ENCODE measurements at regions not wholly inside any gene's neighbourhood (a gene's known extent, or its start where the extent isn't known, plus 50 kb on each side); places are given as distances from the start of the nearest gene placed in this dataset.

GRCh38 chrX:112137276-112137675 is 54.7 kb upstream of the TRPC5 start:
- no peak for DNase-seq

Data from hypothalamus (tissue), 51 donors.